ENCODE measurements at regions not wholly inside any gene's neighbourhood (a gene's known extent, or its start where the extent isn't known, plus 50 kb on each side); places are given as distances from the start of the nearest gene placed in this dataset.
"Not testable (repeated sequence)": the region's sequence is repeated elsewhere in the genome, so short reads cannot be mapped to it uniquely, and the experiment has no call there.

- not testable (repeated sequence) for TF ChIP-seq CTCF, POLR2A (IDR thresholded peaks at IDR 0.05)
Observed at GRCh38 chr21:43283925-43284221, 115.1 kb downstream of the CRYAA start.
